GM21526 (cell line): ENCODE measurements at regions not wholly inside any gene's neighbourhood (a gene's known extent, or its start where the extent isn't known, plus 50 kb on each side); places are given as distances from the start of the nearest gene placed in this dataset.

ENCODE experiments used
- ATAC-seq: cut with Tn5 transposase; IDR thresholded peaks from one replicate; pipeline ENCODE4 v1.9.1; 2021; ENCODE audit warnings: moderate library complexity; ENCODE audit not compliant: unreplicated experiment, low FRiP score

GRCh38 chr2:8407332-8407731 lies 274.5 kb upstream of the ID2 start:
- no peak for ATAC-seq

DNA sequence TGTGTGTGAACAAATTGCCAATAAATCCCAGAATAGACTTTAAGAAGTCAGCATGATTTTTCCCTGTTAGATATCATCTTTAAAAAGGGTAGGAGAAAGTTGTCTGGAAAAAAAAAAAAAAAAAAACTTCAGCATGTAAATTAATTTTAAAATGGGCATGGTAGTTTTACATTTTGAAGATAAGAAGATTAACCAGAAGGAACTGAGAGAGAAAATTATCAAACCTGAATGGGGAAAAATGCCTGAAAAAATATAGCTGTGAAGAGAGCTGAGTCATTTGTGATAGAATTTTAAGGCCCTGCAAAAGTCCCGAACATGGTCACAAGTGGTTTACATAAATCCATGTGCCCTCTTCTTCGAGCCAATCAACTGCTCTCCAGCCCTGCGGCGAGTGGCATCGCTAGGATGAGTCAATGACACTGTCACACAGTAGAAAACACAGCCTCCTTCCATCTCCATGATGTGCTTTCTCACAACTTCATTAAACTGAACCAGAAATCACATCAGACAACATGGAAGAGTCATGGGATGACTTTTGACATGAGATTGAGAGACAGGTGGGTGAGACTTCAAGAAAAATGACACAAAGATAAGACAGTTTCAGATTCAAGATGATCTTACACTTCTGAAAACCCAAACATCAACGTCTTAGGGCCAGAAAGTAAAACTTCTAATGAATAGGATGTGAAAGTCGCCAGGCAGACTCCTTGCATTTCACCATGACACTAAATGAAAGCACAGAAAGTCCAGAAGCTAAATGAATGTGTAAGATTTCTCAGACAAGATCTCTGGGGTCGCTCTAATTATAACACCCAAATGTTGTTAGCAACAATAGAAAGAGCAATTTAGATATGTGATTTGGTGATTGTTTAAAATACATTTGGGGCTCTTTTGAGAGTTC lies 273.0 kb upstream of the ID2 start:
- ATAC-seq = peak; percentile 90

GRCh38 chr2:8409461-8410260 lies 272.2 kb upstream of the ID2 start:
- ATAC-seq = no peak

GRCh38 chr2:8412082-8412481 lies 269.8 kb upstream of the ID2 start:
- no peak for ATAC-seq

- no peak for ATAC-seq
These were observed 269.3 kb upstream of the ID2 start for GRCh38 chr2:8412586-8412985.

GRCh38 chr2:8413589-8414135 lies 268.2 kb upstream of the ID2 start:
- ATAC-seq = no peak

DNA sequence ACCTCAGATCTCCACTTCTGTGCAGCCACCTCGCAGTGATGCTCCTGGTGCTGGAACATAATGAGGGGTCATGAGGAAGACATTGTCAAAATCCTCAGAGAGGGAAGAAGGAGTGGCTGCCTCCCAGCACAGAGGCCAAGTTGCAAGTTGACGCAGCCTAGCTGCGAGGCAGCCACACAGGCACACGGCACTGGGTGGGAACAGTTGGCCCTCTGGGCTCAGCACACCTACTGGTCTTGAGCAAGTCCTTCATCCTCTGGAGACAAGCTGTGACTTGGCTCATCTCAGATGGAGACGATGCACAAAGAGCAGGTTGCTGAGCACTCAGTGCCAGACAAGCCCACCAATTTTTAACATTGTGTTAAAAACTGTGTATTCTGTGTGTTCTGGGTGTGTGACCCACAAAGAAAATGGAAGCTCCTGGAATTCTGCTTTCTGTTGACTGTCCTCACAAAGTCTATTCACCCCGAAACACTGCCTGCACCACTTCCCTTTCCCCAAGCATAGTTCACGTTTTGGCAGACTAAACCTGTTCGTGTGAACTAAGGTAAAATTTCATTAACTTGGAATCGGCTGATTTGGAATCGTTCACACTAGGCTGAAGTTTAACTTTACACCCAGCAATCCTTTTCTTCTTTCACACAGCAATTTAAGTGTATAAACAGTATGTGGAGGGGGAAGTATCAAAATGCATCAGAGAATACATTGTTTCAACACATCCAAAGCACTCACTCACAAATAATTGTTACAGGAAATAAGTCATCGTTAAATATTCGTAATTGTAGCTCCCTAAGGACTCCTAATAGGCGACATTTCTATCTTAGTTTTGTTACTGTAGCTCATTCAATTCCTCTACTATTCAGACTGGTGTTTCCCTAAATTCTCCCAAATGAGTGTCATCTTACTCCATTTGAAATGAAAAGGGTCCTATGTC lies 266.6 kb upstream of the ID2 start:
- no peak for ATAC-seq

DNA sequence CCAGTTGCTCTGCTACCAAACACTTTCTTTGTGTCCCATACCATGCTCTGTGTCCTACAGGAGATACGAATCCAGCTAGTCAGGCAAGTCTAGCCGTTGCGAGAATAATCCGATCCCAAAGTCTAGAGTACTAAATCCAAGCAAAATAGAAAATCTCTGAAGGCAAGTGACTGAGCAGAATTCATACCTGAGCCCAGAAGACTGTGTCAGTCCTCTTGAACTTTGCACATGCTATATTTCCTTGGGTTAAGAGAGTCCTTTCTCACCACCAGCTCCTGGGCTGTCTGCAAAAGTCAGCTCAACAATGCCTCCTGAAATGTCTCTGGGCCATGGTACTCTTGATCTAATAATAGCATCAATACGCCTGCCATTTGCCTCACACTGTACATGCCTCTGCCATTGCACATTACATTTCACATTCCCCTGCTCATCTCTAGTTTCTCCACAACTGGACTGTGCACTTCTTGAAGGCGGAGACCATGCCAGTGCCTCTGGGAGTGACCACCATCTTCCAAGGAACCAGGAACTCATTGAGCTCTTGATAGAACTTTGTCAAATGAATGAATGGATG lies 265.8 kb upstream of the ID2 start:
- ATAC-seq = no peak

GRCh38 chr2:8416849-8417832 lies 264.7 kb upstream of the ID2 start:
- no peak for ATAC-seq

DNA sequence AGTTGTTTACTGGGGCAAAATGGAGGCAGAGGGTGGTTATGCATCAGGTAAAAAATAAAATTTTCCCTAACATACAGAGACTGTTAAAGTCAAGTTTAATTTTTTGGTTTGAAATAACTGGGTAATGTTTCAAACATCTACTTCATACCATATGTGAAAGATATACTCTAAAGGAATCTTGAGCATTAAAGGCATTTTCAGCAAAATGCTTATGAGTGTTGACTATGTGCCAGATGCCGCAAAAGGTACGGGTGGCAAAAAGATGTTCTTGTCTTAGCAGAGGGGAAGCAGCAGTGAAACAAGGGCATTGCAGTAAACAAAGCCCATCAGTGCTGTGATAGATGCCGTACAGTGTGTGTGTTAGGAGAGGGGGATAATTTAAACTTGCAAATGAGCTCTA lies 263.1 kb upstream of the ID2 start:
- no peak for ATAC-seq

DNA sequence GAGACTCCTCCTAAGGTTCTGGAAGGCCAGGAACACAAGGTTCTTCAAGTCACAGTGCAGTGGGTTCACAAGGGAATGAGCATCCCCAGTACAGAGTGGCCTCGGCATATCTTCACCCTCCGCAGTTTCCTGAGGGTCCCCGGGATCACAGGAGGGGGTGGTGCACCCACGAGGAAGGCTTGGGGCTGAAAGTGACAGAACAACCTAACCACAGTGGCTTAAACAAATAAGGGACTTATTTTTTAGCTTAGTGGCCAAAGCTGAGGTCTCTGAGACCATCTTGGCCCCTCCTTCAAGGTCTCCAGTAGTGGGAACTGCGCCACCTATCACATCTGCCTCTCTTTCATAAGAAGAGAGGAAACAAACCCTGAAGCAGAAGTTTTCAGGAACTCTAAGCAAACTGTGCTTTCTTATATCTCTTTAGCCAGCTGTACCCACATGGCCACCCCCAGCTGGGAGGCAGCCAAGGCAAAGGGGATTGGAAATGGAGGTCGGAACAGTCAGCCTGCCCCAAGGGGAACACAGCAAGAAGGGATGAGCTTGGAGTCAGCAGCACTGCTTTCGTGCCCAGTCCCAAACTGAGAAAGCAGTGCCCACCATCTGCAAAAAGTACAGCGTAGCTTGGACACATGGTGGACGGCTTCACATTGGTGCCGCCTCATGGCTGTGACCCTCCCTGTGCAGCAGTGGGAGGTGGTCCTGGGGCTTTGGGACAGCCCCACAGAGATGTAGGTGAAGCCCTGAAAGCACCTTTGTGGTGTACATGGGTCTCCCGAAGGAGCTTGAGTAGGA lies 260.0 kb upstream of the ID2 start:
- peak; percentile 70 for ATAC-seq

GRCh38 chr2:8422450-8422800 lies 259.4 kb upstream of the ID2 start:
- no peak for ATAC-seq

- no peak for ATAC-seq
These were observed 256.6 kb upstream of the ID2 start for GRCh38 chr2:8424997-8425900.

GRCh38 chr2:8426550-8426949 lies 255.3 kb upstream of the ID2 start:
- no peak for ATAC-seq

GRCh38 chr2:8427211-8427610 lies 254.6 kb upstream of the ID2 start:
- ATAC-seq = no peak

DNA sequence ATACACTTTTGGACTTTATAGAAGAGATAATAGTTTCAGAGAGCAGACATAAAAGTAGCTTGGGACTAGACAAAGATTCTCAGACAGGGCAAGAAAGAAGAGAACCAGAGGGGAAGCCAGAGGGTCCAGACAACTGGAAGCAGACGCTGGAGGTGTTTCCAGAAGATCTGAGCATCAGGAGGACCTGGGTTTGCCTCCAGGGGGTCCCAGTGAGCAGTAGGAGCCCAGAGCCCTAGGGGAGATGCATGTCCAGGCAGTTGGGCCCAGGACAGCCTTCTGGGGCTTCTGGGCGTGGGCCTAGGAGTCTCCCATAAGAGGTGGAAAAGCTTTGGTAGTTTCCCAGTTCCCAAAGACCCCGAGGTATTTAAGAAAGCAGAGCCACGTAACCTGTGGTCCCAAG lies 251.2 kb upstream of the ID2 start:
- no peak for ATAC-seq

- ATAC-seq = no peak
These were observed 250.3 kb upstream of the ID2 start for GRCh38 chr2:8431446-8432125.
